ENCODE measurements at regions not wholly inside any gene's neighbourhood (a gene's known extent, or its start where the extent isn't known, plus 50 kb on each side); places are given as distances from the start of the nearest gene placed in this dataset.

DNA sequence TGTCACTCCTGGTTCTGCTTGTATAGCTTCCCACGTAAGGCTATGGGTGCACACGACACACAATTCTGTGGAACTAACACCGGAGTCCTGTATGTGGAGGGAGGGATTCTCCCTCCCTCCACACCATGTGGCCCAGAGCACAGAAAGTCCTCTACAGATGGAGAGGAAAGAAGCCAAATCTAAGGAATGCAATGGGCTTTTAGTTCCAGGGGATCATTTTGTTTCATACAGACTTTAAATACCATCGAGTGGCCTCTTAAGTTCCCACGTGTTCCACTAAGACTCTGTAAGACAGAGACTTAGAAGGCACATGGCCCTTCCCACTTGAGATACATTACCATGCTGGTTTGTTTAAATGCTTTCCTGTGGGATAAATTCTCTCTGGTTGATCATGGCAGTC lies 156.0 kb downstream of the TGFB2 start:
- no peak overlapping the region for H3K4me3 ChIP-seq (replicated peaks; ENCODE audit: low read depth, low read length)
- DNase-seq (ENCODE audit: extremely low read depth, low read depth), result no peak
- no peak for TF ChIP-seq CTCF (IDR thresholded peaks at IDR 0.05; ENCODE audit: low read depth, low read length, missing control alignments)

- no peak for TF ChIP-seq CTCF (IDR thresholded peaks at IDR 0.05; ENCODE audit: low read depth, low read length, missing control alignments)
- no peak overlapping the region for H3K4me3 ChIP-seq (replicated peaks; ENCODE audit: low read depth, low read length)
- DNase-seq (ENCODE audit: extremely low read depth, low read depth), result no peak
These were observed 157.2 kb downstream of the TGFB2 start for GRCh38 chr1:218502383-218502782.

GRCh38 chr1:218503102-218503501 lies 158.0 kb downstream of the TGFB2 start:
- H3K4me3 ChIP-seq (replicated peaks; ENCODE audit: low read depth, low read length), result no peak overlapping the region
- no peak for TF ChIP-seq CTCF (IDR thresholded peaks at IDR 0.05; ENCODE audit: low read depth, low read length, missing control alignments)
- DNase-seq (ENCODE audit: extremely low read depth, low read depth), result no peak

DNA sequence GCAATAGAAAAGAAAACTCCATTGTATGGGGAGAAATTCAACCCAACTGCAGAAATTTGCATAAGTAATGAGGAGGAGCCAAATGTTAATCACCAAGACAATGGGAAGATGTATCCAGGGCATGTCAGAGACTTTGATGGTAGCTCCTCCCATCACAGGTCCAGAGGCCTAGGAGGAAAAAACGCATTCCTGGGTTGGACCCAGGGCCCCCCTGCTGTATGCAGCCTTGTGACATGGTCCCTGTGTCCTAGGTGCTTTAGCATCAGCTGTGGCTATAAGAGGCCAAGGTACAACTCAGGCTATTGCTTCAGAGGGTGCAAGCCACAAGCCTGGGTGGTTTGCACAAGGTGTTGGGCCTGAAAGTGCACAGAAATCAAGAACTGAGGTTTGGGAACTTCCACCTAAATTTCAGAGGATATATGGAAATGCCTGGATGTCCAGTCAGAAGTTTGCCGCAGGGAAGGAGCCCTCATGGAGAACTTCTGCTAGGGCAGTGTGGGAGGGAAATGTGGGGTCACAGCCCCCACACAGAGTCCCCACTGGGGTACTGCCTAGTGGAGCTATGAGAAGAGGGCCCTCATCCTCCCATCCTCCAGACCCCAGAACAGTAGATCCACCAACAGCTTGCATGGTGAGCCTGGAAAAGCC lies 162.3 kb downstream of the TGFB2 start:
- no peak for DNase-seq (ENCODE audit: extremely low read depth, low read depth)
- H3K4me3 ChIP-seq (replicated peaks; ENCODE audit: low read depth, low read length), result no peak overlapping the region
- no peak for TF ChIP-seq CTCF (IDR thresholded peaks at IDR 0.05; ENCODE audit: low read depth, low read length, missing control alignments)

- no peak overlapping the region for H3K4me3 ChIP-seq (replicated peaks; ENCODE audit: low read depth, low read length)
- no peak for DNase-seq (ENCODE audit: extremely low read depth, low read depth)
- TF ChIP-seq CTCF (IDR thresholded peaks at IDR 0.05; ENCODE audit: low read depth, low read length, missing control alignments), result no peak
These were observed 165.1 kb downstream of the TGFB2 start for GRCh38 chr1:218510153-218510772.

DNA sequence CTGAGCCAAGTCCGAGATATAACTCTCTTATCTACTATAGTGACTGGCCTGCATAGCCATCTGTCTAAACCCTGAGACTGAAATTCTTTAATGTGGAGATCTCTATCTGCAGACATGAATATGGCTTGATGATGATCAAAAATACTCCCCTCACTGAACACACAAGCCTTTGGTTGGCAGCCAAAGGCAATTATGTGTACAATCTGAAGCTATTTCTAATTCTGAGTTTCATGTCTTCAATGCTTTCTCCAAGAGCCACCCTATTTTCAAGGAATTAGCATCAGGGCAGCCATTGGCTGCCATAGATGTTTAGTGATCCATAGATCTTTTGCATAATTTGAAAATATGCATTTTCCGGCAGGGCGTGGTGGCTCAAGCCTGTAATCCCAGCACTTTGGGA lies 168.2 kb downstream of the TGFB2 start:
- no peak overlapping the region for H3K4me3 ChIP-seq (replicated peaks; ENCODE audit: low read depth, low read length)
- no peak for DNase-seq (ENCODE audit: extremely low read depth, low read depth)
- TF ChIP-seq CTCF (IDR thresholded peaks at IDR 0.05; ENCODE audit: low read depth, low read length, missing control alignments), result no peak
